T-helper 2 cell treated with Interferon-gamma antibody and Interleukin-4, amounts not matched to agents 100 ng/mL and 5 ng/mL, for 36 hours (primary cell): ENCODE measurements at regions not wholly inside any gene's neighbourhood (a gene's known extent, or its start where the extent isn't known, plus 50 kb on each side); places are given as distances from the start of the nearest gene placed in this dataset.

Experiments
- intact Hi-C: fragments of 100-400 bp; cut with micrococcal nuclease; formaldehyde crosslinking; loops from one replicate; pipeline ENCODE4 v1.15.1; 2023

DNA sequence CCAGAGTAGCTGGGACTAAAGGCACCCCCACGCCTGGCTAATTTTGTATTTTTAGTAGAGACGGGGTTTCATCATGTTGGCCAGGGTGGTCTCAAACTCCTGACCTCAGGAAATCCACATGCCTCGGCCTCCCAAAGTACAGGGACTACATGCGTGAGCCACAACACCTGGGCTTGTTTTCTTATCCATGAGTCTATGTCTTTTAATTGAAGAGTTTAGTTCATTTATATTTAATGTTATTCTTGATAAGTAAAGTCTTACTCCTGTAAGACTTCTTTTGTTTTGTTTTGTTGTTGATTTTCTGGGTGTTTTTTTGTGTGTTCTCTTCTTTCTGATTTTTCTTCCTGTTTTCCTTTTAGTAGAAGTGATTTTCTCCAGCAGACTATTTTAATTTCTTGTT lies 621.0 kb downstream of the LTN1 start:
- intact Hi-C loops = no loop called here

GRCh38 chr21:28359300-28359699 lies 633.4 kb downstream of the LTN1 start:
- intact Hi-C loops = no loop called here

- intact Hi-C loops = no loop called here
These were observed 634.0 kb downstream of the LTN1 start for GRCh38 chr21:28358702-28359101.

DNA sequence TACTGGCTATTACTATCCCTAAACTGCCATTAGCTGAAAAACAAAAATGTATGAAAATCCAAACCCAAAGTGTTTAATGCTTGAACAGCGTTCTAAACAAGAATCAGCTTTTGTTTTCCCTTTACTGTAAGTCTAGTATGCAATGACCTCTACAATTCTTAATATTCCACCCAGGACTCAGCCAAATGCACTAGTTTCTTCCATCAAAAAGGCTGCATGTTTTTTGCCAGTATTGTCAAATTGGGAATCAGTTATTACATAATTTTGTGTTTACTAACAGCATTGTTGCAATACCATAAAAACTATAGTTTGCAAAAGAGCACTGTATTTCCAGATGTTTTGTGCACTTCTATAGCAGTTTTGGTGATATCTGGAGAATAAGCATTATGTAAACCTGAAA lies 634.5 kb downstream of the LTN1 start:
- intact Hi-C loops = no loop called here

GRCh38 chr21:28357743-28358142 lies 634.9 kb downstream of the LTN1 start:
- intact Hi-C loops = no loop called here

DNA sequence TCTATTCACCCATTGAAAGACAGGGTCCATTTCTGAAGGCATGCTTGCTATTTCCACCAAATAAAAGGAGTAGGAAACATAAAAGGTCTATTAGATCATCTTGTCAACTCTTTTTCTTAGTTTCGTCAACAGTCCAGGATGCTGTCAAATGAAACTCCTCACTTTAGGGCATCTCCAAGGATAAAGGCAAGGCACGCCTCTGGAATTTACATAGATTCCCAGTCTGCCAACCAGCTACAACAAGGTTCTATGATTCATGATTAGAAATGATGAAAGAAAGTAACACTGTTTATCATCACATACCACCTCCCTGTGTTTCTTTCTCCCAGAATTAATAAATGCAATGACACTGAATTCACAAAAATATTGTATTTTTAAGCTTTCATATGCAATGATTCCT lies 636.3 kb downstream of the LTN1 start:
- intact Hi-C loops = no loop called here

DNA sequence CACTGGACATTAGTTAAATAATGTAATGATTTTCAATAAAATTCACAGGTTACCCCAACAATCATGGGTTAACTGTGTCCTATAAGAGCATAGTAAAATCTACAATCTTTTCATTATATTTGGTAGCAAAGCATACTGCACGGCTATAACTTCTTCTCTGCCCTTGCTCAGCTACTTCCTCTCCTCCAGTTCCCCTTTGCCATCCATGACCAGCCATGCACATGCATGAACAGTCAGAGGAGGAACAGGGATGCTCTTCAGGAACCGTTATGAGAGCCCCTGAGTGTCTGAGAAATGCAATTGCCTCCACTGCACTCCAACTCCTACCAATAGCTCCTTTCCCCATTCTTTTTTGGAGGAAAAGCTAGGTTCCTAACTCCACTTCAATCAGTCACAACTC lies 646.7 kb downstream of the LTN1 start:
- intact Hi-C loops = no loop called here

DNA sequence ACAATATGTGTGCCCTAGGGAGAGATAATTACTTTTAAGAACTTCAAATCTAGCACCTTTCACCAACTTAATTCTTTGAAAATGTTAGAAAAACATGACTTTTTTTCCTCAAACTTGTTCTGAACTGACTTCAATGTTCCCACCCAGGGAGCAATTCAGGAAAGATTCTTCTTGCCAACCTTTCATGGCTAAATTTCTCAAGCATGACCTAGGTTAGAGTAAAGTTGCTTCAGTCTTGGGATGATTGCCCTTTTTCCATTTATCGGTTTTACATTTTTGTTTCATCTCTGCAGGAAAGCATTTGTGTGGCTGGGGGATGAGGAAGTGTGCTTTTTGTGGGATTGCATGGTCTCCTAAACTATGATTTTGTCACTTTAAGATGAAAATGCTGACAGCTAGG lies 647.7 kb downstream of the LTN1 start:
- intact Hi-C loops = no loop called here

DNA sequence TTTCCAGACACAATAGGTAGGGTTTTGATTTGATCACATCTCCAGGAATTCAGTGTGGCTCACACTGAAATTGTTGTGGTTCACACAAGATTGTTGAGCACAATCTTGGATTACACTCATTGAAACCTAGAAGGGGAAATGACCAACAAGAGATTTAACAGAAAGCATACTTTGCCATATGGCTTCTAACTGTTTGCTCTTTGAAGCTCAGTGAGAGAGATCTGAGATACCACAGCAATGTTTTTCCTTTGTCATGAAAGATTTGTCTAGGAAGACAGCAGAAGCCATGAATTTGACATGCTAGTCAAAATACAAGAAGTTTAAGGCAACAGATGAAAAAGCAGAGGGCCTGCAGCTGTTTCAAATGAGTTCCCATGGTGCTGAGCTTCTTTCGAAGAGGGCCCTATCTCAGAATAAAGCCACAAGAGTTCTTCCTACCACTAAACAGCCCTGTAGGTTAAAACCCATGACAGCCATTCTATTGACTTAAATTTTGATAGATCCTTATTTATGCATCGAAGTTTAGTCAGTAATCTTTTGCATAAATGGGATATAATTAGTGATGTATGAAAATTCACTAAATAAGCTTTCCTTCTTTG lies 650.4 kb downstream of the LTN1 start:
- intact Hi-C loops = no loop called here

GRCh38 chr21:28339403-28339802 lies 653.3 kb downstream of the LTN1 start:
- intact Hi-C loops = loop anchor here (5.0 kb wide), 1 partner anchor 1487 kb away; no protein-coding TSS in a partner anchor

- intact Hi-C loops = loop anchor here (5.0 kb wide), 1 partner anchor 1487 kb away; no protein-coding TSS in a partner anchor
These were observed 653.9 kb downstream of the LTN1 start for GRCh38 chr21:28338701-28339305.

- intact Hi-C loops = loop anchor here (5.0 kb wide), 1 partner anchor 1485 kb away; no protein-coding TSS in a partner anchor
These were observed 655.4 kb downstream of the LTN1 start for GRCh38 chr21:28337315-28337714.

- intact Hi-C loops = loop anchor here (5.0 kb wide), 1 partner anchor 1484 kb away; no protein-coding TSS in a partner anchor
These were observed 656.4 kb downstream of the LTN1 start for GRCh38 chr21:28336314-28336713.

DNA sequence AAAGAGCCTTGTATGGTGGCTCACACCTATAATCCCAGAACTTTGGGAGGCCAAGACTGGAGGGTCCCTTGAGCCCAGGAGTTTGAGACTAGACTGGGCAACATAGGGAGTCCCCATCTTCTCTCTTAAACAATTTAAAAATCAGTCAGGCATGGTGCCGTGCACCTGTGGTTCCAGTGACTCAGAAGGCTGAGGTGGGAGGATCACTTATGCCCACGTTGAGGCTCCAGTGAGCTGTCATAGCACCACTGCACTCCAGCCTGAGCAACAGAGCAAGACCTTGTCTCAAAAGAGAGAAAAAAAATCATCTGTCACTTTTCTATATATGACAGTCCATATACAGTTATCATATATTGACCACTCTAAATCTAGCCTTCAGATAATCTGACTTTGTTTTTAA lies 658.3 kb downstream of the LTN1 start:
- intact Hi-C loops = no loop called here

DNA sequence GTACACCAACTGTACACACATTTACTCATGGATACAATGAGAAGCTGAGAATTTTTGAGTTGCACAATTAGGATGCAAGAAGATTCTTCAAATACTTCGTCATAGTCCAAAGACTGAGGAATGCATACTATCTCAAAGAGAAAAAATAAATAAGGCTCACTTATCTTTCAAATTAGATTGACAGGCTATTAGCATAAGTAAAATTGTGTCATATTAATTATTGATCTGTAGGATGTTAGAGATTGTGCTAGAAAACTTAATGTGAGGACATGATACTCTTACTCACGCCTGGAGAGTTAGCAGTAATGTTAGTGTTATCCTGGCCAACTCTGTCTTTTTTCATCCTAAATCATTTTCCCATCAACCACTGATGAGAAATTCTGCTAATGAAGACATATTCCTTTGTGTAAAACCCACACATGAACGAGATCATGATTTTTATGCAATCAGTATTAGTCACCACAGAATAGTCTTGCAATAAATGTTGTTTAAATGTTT lies 659.0 kb downstream of the LTN1 start:
- intact Hi-C loops = no loop called here

- intact Hi-C loops = no loop called here
These were observed 659.9 kb downstream of the LTN1 start for GRCh38 chr21:28332796-28333195.

- intact Hi-C loops = no loop called here
These were observed 667.1 kb downstream of the LTN1 start for GRCh38 chr21:28325618-28326017.

DNA sequence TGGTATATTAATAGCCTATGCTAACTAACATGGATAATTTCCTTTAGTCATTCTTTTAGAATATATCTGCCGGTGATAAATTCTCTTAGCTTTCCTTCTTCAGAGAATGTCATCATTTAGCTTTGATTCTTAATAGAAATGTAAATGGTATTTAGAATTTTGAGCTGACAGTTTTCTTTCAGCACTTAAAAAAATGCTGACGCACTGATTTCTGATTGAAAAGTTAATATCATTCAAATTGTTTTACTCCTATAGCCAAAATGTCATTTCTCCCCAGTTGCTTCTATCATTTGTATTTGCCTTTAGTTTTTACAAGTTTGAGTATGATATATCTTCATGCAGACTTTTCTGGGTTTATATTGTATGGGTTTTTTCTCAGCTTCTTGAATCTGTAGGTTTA lies 668.0 kb downstream of the LTN1 start:
- intact Hi-C loops = no loop called here

DNA sequence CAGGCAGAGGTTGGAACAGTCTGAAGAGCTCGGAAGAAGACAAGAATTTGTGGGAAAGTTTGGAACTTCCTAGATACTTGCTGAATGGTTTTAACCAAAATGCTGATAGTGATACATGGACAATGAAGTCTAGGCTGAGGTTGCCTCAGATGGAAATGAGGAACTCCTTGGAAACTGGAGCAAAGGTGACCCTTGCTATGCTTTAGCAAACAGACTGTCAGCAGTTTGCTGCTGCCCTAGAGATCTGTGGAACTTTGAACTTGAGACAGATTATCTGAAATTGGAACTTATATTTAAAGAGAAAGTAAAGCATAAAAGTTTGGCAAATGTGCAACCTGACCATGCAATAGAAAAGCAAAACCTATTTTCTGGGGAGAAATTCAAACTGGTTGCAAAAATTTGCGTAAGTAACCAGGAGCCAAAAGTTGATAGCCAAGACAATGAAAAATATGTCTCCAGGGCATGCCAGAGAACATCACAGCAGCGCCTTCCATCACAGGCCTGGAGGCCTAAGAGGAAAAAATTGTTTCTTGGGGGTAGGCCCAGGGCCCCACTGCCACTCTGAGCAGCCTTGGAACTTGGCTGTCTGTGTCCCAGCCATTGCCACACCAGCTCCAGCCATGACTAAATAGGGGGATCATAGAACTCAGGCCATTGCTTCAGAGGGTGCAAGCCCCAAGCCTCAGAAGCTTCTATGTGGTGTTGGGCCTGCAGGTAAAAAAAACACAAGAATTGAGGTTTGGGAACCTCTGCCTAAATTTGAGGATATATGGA lies 675.3 kb downstream of the LTN1 start:
- intact Hi-C loops = no loop called here

- intact Hi-C loops = no loop called here
These were observed 681.1 kb downstream of the LTN1 start for GRCh38 chr21:28311411-28312190.

GRCh38 chr21:28310711-28311110 lies 682.0 kb downstream of the LTN1 start:
- intact Hi-C loops = no loop called here
